NCI-H2081 treated with DMSO at 0.1 percent for 48 hours (cell line): ENCODE measurements at regions not wholly inside any gene's neighbourhood (a gene's known extent, or its start where the extent isn't known, plus 50 kb on each side); places are given as distances from the start of the nearest gene placed in this dataset.

Experiments
- DNase-seq: peaks from one replicate; lab custom pipeline; 2025; lab: John Stamatoyannopoulos, UW

- DNase-seq: no peak
Measured at GRCh38 chr6:104574135-104574750, 285.5 kb downstream of the HACE1 start.

- no peak for DNase-seq
Measured at GRCh38 chr6:104573350-104573749, 286.4 kb downstream of the HACE1 start.

- no peak for DNase-seq
Measured at GRCh38 chr6:104572901-104573300, 286.8 kb downstream of the HACE1 start.

- no peak for DNase-seq
Measured at GRCh38 chr6:104566411-104566810, 293.3 kb downstream of the HACE1 start.

GRCh38 chr6:104563306-104563705 is 296.4 kb downstream of the HACE1 start:
- DNase-seq: no peak

GRCh38 chr6:104559435-104560202 is 300.1 kb downstream of the HACE1 start:
- DNase-seq: no peak

GRCh38 chr6:104558746-104559145 is 301.0 kb downstream of the HACE1 start:
- DNase-seq: no peak

GRCh38 chr6:104548297-104548696 is 311.4 kb downstream of the HACE1 start:
- no peak for DNase-seq

- DNase-seq: no peak
Measured at GRCh38 chr6:104541411-104541810, 318.3 kb downstream of the HACE1 start.

- DNase-seq: no peak
Measured at GRCh38 chr6:104540743-104541142, 319.0 kb downstream of the HACE1 start.

- DNase-seq: no peak
Measured at GRCh38 chr6:104539173-104539572, 320.5 kb downstream of the HACE1 start.

GRCh38 chr6:104537872-104538271 is 321.8 kb downstream of the HACE1 start:
- DNase-seq: no peak

GRCh38 chr6:104537180-104537579 is 322.5 kb downstream of the HACE1 start:
- DNase-seq: no peak

- no peak for DNase-seq
Measured at GRCh38 chr6:104532462-104532861, 327.3 kb downstream of the HACE1 start.

- DNase-seq: no peak
Measured at GRCh38 chr6:104531646-104532045, 328.1 kb downstream of the HACE1 start.

GRCh38 chr6:104527761-104528415 is 331.8 kb downstream of the HACE1 start:
- DNase-seq: no peak

- no peak for DNase-seq
Measured at GRCh38 chr6:104527311-104527710, 332.4 kb downstream of the HACE1 start.

GRCh38 chr6:104526376-104526775 is 333.3 kb downstream of the HACE1 start:
- no peak for DNase-seq

GRCh38 chr6:104525677-104526322 is 333.9 kb downstream of the HACE1 start:
- DNase-seq: no peak

- no peak for DNase-seq
Measured at GRCh38 chr6:104522533-104522932, 337.2 kb downstream of the HACE1 start.

GRCh38 chr6:104521176-104521575 is 338.5 kb downstream of the HACE1 start:
- DNase-seq: no peak

GRCh38 chr6:104519566-104519965 is 340.2 kb downstream of the HACE1 start:
- no peak for DNase-seq

GRCh38 chr6:104509355-104509754 is 350.4 kb downstream of the HACE1 start:
- no peak for DNase-seq
